AG08396 (cell line): ENCODE measurements at regions not wholly inside any gene's neighbourhood (a gene's known extent, or its start where the extent isn't known, plus 50 kb on each side); places are given as distances from the start of the nearest gene placed in this dataset.

Source experiments
- DNase-seq: peaks from one replicate; pipeline ENCODE4 v3.0.0; 2012; ENCODE audit warnings: low spot score, mixed read lengths

GRCh38 chr1:62370594-62370993 is 51.4 kb upstream of the KANK4 start:
- DNase-seq, result no peak

GRCh38 chr1:62371375-62371774 is 52.1 kb upstream of the KANK4 start:
- DNase-seq, result no peak

- no peak for DNase-seq
These were observed 54.0 kb upstream of the KANK4 start for GRCh38 chr1:62373221-62373620.

GRCh38 chr1:62377043-62377562 is 57.9 kb upstream of the KANK4 start:
- DNase-seq, result no peak

- no peak for DNase-seq
These were observed 56.7 kb upstream of the USP1 start for GRCh38 chr1:62380181-62380580.

GRCh38 chr1:62381831-62382657 is 54.8 kb upstream of the USP1 start:
- no peak for DNase-seq

GRCh38 chr1:62382658-62382955 is 54.2 kb upstream of the USP1 start:
- DNase-seq, result no peak

GRCh38 chr1:62384276-62385005 is 52.4 kb upstream of the USP1 start:
- peak; percentile 47 for DNase-seq

- DNase-seq, result no peak
These were observed 50.9 kb upstream of the USP1 start for GRCh38 chr1:62385923-62386322.

GRCh38 chr1:62386351-62387121 is 50.3 kb upstream of the USP1 start:
- no peak for DNase-seq
